Activated T-helper 2 cell treated with anti-CD3 and anti-CD28 coated beads, Interferon-gamma antibody, Interleukin-2, Interleukin-4, amounts not matched to agents 10 μg/mL and 5 μg/mL and 100 μg/mL, durations not matched to agents 14 hours and 24 hours and 36 hours (primary cell): ENCODE measurements at regions not wholly inside any gene's neighbourhood (a gene's known extent, or its start where the extent isn't known, plus 50 kb on each side); places are given as distances from the start of the nearest gene placed in this dataset.

Source experiments
- DNase-seq: peaks from one replicate; pipeline ENCODE4 v3.0.0; 2021; ENCODE audit warnings: low spot score
- H3K27ac Mint-ChIP-seq: one replicate; pipeline ENCODE4 v1.8.0; 2021; ENCODE audit warnings: mixed read lengths
- H3K27me3 Mint-ChIP-seq: one replicate; pipeline ENCODE4 v1.8.0; 2021; ENCODE audit warnings: low read depth, mixed read lengths
- H3K36me3 Mint-ChIP-seq: one replicate; pipeline ENCODE4 v1.8.0; 2021; ENCODE audit warnings: low read depth, mixed read lengths
- H3K4me1 Mint-ChIP-seq: one replicate; pipeline ENCODE4 v1.8.0; 2021; ENCODE audit warnings: low read depth, mixed read lengths
- H3K4me3 Mint-ChIP-seq: one replicate; pipeline ENCODE4 v1.8.0; 2021; ENCODE audit warnings: low read depth, mild to moderate bottlenecking, moderate library complexity, mixed read lengths
- H3K9me3 Mint-ChIP-seq: one replicate; pipeline ENCODE4 v1.8.0; 2021; ENCODE audit warnings: mixed read lengths
- intact Hi-C: fragments of 100-400 bp; cut with micrococcal nuclease; formaldehyde crosslinking; loops from one replicate; pipeline ENCODE4 v1.15.1; 2023

DNA sequence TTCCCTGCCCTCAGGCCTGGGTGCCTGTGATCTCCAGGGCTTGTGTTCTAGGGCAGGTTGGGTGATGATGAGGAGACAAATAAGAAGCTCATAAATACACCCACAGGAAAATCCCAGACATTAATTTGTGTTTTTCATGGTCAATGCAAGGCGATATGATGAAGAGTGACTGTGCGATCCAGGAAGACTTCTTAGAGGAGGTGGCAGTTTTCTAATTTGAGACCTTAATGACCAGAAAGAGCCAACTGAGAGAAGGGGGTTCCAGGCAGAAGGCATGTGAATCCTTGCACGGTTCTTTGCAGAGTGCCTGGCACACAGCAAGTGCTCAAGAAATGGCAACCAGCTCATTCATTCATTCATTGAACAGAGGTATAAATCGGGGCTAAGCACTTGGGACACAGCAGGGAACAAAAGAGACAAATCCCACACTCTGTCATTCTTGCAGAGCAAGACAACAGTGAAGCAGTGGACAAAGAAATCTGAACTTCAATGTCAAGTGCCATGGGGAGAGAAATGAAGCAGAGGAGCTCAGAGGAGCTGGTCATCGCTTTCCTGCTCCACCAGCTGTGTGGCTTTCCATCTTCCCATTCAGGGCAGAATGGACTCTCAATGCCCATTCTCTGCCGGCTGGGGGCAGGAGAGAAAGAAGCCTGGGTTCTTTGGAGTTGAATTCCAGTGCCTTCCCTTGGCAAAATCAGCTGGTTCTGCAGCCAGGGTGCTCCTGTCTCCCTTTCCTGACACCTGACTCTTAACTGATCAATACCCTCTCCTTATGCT, 128.3 kb downstream of the AACS start:
- Mint-ChIP-seq H3K4me1 (no peaks in the 10 kb centered on the region), H3K36me3 (no peaks in the 10 kb centered on the region), H3K9me3 (no peaks in the 10 kb centered on the region), H3K27me3 (peaks cover 50% of the 10 kb centered on the region), H3K4me3 (no peak overlapping the region), H3K27ac (no peak overlapping the region)
- intact Hi-C loops = no loop called here
- DNase-seq = no peak

DNA sequence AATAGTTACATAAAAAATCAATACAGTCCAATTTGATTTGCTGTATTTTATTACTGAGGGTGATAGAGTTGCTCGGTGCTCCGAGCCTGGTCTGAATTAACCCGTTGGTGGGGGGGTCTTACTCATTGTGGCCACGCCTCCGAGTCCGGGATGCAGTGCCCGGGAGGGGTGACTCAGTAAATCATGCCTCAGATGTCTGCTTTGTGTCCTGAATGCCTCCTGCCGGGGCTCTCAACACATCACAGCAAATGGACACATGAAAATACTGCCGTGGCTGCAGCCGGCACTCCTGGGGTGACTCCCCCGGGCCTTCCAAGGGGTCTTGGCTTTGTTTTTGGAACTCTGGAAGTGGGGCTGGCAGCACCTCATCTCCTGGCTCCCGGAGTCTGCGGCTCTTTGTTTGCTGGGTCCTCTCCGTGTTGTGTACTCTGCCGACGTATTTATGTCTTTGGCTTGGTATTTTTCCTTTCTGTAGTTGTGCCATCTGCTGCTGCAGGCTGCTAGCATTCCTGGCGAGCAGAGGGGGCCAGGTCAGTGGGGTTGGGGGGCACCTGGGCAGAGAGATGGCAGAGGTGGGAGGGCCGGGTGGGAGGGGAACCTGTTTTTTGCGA, 129.0 kb downstream of the AACS start:
- H3K9me3 Mint-ChIP-seq = no peaks in the 10 kb centered on the region
- intact Hi-C loops = no loop called here
- no peak for DNase-seq
- no peak overlapping the region for H3K27ac Mint-ChIP-seq
- H3K36me3 Mint-ChIP-seq = no peaks in the 10 kb centered on the region
- no peak overlapping the region for H3K4me3 Mint-ChIP-seq
- H3K4me1 Mint-ChIP-seq = no peaks in the 10 kb centered on the region
- peaks cover 45% of the 10 kb centered on the region for H3K27me3 Mint-ChIP-seq

DNA sequence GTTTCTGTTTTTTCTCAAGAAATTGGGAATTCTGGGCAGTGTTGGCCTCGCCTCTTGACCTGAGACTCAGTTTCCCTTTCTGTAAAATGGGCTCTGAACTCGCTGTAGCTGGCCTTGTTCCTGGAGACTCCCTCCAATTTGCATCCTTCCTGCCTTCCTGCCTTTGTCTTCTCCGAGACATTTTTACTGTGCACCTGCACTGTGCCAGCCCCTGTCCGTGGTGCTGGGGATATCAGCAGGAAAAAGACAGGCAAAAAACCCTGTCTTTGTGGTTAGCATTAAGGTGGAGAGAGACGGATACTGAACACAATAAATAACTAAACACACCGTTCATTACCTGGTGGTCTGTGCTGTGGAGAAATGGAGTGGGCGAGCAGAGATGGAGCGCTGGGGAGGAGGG, 129.8 kb downstream of the AACS start:
- no peaks in the 10 kb centered on the region for H3K9me3 Mint-ChIP-seq
- no peak overlapping the region for H3K4me3 Mint-ChIP-seq
- peaks cover 39% of the 10 kb centered on the region for H3K27me3 Mint-ChIP-seq
- no peak overlapping the region for H3K27ac Mint-ChIP-seq
- no peak for DNase-seq
- no peaks in the 10 kb centered on the region for H3K4me1 Mint-ChIP-seq
- H3K36me3 Mint-ChIP-seq = no peaks in the 10 kb centered on the region
- intact Hi-C loops = no loop called here

DNA sequence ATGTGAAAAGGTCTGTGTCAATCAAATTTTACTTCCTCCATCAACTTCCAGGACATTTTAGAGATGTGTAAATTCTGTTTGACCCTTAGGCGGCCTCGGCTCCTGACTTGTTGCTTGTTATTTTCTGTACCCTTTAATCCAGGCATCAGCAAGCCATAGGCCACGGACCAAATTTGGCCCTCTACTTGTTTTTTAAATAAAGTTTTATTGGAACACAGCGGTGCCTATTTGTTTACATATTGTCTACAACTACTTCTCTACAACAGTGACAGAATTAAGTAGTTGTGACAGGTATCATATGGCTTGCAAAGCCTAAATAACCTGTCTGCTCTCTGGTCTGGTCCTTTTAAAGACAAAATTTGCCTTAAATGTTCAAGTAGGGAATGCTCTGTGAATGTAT, 132.1 kb downstream of the AACS start:
- DNase-seq = no peak
- peaks cover 29% of the 10 kb centered on the region for H3K27me3 Mint-ChIP-seq
- no peaks in the 10 kb centered on the region for H3K9me3 Mint-ChIP-seq
- no peak overlapping the region for H3K27ac Mint-ChIP-seq
- intact Hi-C loops = no loop called here
- H3K36me3 Mint-ChIP-seq = no peaks in the 10 kb centered on the region
- H3K4me1 Mint-ChIP-seq = no peaks in the 10 kb centered on the region
- H3K4me3 Mint-ChIP-seq = no peak overlapping the region

DNA sequence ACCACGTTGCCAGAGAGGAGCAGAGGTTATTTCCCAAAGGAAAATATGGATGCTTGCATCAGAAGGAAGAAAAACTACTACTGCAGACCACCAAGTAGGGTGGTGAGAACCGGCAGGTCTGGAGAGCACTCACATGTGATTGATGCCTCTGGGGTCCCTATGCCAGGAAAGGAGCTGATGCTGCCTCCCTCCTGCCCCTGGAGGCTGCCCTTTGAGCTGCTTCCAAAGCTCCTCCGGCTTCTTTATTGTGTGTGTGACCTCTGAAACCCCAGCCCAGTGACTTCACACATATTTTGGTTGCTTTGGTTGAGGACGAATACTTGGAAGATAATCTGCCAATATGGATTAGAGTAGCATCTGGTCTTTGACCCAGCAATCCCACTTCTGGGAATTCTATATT, 133.4 kb downstream of the AACS start:
- H3K4me1 Mint-ChIP-seq = no peaks in the 10 kb centered on the region
- H3K4me3 Mint-ChIP-seq = no peak overlapping the region
- no peak for DNase-seq
- H3K9me3 Mint-ChIP-seq = no peaks in the 10 kb centered on the region
- H3K36me3 Mint-ChIP-seq = no peaks in the 10 kb centered on the region
- no peak overlapping the region for H3K27ac Mint-ChIP-seq
- intact Hi-C loops = no loop called here
- peaks cover 20% of the 10 kb centered on the region for H3K27me3 Mint-ChIP-seq

DNA sequence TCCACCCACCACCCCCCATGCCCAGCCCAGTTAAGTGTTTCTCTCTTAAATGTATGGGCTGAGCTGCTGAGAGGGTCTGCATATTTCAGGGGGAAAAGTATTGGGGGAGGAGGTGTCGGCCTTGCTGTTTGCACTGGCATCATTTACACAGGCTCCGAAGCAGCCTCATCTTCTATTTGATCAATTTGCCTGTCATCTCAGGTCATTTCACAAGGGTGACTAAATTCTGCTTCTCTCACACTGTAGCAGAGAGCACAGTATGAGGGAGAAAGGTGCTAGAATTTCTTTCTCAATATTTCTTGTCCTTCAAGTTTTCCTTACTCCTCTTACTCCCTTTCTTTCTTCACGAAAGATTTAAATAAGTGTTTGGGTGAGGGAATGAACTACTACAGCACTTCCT, 135.9 kb downstream of the AACS start:
- Mint-ChIP-seq H3K27me3 (peaks cover 11% of the 10 kb centered on the region), H3K9me3 (no peaks in the 10 kb centered on the region)

DNA sequence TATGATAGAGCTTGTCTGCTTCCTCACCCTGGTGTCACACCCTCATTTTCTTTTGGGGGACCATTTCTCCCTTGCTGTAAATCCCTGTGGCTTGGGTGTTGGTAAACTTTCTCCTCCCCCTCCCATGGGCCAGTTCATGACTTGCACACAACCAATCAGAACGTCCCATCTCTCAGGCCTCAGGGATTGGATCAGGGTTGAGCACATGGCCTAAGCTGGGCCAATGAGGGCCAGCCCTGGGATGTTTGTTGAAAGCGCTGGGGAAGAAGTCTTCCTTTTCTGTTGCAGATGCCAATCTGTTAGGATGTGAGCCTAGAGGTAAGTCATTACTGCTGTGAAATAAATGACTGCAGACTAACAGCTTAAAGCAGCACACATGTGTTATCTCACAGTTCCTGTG, 136.7 kb downstream of the AACS start:
- peaks cover 11% of the 10 kb centered on the region for H3K27me3 Mint-ChIP-seq
- no peaks in the 10 kb centered on the region for H3K4me1 Mint-ChIP-seq
- H3K9me3 Mint-ChIP-seq = no peaks in the 10 kb centered on the region
- no peaks in the 10 kb centered on the region for H3K36me3 Mint-ChIP-seq
- DNase-seq = no peak
- no peak overlapping the region for H3K27ac Mint-ChIP-seq
- intact Hi-C loops = no loop called here
- H3K4me3 Mint-ChIP-seq = no peak overlapping the region

More for the DNA sequence above, 135.9 kb downstream of the AACS start:
- Mint-ChIP-seq H3K4me3 (no peak overlapping the region), H3K27ac (no peak overlapping the region), H3K36me3 (no peaks in the 10 kb centered on the region), H3K4me1 (no peaks in the 10 kb centered on the region)
- no peak for DNase-seq
- intact Hi-C loops = no loop called here

DNA sequence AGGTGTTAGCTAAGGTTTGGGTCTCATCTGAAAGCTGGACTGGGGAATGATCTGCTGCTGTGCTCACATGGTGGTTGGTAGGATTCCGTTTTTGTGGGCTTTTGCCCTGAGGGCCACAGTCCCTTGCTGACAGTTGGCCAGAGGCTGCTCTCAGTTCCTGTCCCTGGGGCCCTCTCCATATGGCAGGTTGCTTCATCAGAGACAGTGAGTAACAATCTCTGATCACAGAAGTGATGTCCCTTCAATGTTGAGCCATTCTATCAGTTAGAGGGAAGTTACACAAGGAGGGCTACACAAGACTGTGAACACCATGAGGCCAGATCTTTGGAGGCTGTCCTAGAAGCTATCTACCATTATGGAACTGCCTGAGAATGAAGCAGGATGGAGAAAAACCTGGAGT, 137.2 kb downstream of the AACS start:
- H3K36me3 Mint-ChIP-seq = no peaks in the 10 kb centered on the region
- DNase-seq = no peak
- no peaks in the 10 kb centered on the region for H3K4me1 Mint-ChIP-seq
- no peak overlapping the region for H3K27ac Mint-ChIP-seq
- intact Hi-C loops = no loop called here
- peaks cover 11% of the 10 kb centered on the region for H3K27me3 Mint-ChIP-seq
- no peak overlapping the region for H3K4me3 Mint-ChIP-seq
- no peaks in the 10 kb centered on the region for H3K9me3 Mint-ChIP-seq

DNA sequence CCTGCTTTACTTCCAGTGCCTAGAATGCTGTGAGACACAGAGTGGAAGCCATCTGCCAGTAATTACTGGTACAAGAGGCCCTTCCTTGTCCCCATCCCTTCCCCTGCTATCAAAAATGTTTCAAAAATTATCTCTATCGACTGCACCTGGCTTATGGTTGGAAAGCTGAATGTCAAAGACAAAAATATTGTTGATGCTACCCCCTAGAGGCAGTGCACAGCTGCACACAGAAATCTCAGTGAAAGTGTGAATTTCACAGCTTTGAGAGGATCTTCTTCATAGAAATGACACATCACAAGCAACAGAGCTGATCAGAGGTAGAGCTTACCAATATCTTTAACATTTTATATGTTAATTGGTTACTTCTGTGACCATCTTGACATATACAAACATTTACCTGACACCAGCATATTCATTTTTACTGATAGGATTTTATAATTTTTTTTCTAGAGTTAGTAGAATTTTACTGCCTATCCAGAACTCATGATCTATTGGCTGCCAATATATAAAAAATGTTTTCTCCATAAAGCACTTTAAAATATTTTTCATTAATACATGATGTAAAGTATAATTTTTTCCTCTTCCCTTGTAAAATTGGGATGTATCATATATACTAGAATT, 138.0 kb downstream of the AACS start:
- no peak overlapping the region for H3K4me3 Mint-ChIP-seq
- peaks cover 11% of the 10 kb centered on the region for H3K27me3 Mint-ChIP-seq
- no peak overlapping the region for H3K27ac Mint-ChIP-seq
- intact Hi-C loops = no loop called here
- H3K9me3 Mint-ChIP-seq = no peaks in the 10 kb centered on the region
- H3K4me1 Mint-ChIP-seq = no peaks in the 10 kb centered on the region
- no peaks in the 10 kb centered on the region for H3K36me3 Mint-ChIP-seq
- DNase-seq = no peak

DNA sequence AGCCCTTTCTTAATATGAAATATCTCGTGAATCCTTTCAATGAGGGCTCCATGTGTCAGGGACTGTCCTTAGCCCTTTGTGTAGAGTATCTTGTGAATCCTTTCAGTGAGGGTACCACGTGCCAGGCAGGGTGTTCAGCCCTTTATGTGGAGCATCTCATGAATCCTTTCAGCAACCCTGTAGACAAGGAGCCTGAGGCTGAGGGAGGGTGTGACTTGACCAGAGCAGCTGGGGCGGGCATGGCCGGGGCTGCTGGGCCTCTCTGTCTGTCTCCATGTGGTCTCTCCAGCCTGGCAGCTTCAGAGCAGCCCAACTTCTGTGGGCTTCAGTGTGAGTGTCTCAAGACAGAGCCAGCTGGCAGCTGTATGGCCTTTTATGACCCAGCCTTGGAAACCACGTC, 140.2 kb downstream of the AACS start:
- no peaks in the 10 kb centered on the region for H3K9me3 Mint-ChIP-seq
- H3K27me3 Mint-ChIP-seq = peaks cover 10% of the 10 kb centered on the region
- peaks cover 4% of the 10 kb centered on the region for H3K4me1 Mint-ChIP-seq

DNA sequence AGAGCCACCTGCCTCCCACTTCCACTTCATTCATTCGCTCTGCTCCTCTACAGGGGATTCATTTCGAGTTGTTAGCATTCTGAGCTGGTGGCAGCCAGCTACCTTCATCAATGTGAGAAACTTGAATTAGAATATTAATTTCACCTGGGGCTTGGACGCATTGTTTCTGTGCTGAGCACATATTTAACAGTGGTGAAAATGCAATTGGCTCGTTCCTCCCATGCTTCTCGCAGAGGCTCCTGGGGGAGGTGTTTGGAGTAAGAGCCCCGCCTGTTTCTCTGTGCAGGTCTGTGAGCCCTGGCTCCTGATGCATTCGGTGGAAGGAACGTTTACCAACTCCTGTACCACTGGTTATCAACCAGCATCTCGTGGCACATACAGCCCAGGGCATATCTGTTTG, 141.5 kb downstream of the AACS start:
- no peak for DNase-seq

More for the DNA sequence above, 140.2 kb downstream of the AACS start:
- no peak for DNase-seq
- Mint-ChIP-seq H3K4me3 (no peak overlapping the region), H3K27ac (no peak overlapping the region), H3K36me3 (no peaks in the 10 kb centered on the region)
- intact Hi-C loops = no loop called here

DNA sequence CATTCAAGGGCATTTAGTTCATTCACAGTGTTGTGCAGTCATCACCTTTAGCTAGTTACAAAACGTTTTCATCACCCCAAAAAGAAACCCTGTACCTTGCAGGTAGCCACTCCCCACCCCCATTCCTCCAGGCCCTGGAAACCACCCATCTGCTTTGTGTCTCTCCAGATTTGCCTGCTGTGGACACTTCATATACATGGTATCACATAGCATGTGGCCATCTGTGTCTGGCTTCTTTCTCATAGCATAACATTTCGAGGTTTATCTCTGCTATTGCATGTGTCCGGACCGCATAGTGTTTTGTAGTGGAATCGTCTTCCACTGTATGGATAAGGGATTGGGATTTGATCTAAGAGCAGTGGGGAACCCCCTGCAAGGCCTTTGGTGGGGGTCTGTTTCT, 143.1 kb downstream of the AACS start:
- H3K36me3 Mint-ChIP-seq = no peaks in the 10 kb centered on the region
- no peaks in the 10 kb centered on the region for H3K9me3 Mint-ChIP-seq
- DNase-seq = no peak
- intact Hi-C loops = no loop called here
- H3K4me3 Mint-ChIP-seq = no peak overlapping the region
- H3K27me3 Mint-ChIP-seq = peaks cover 3% of the 10 kb centered on the region
- peaks cover 4% of the 10 kb centered on the region for H3K4me1 Mint-ChIP-seq
- no peak overlapping the region for H3K27ac Mint-ChIP-seq

More for the DNA sequence above, 141.5 kb downstream of the AACS start:
- intact Hi-C loops = no loop called here
- Mint-ChIP-seq H3K4me1 (peaks cover 4% of the 10 kb centered on the region), H3K27ac (no peak overlapping the region), H3K36me3 (no peaks in the 10 kb centered on the region), H3K27me3 (peaks cover 6% of the 10 kb centered on the region), H3K4me3 (no peak overlapping the region), H3K9me3 (no peaks in the 10 kb centered on the region)

DNA sequence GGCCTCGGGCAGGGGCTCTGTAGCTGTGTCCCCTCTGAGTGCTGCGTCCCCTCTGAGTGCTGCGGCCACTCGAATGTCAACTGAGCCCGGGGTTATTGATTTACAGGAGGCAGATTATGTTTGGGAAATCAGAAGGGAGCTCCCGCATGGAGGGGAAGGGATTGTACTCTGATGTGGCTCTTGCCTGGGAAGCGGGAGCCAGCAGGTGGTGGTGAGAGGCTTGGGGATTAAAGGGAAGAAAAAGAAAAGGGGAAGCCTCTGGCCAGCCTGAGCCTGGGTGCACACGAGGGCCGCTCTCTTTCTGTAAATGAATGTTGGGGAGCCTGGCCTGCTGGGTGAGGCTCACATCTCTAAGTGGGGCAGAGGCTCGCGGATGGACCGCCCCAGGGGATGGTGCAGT, 143.7 kb downstream of the AACS start:
- Mint-ChIP-seq H3K36me3 (no peaks in the 10 kb centered on the region), H3K27me3 (peaks cover 3% of the 10 kb centered on the region), H3K4me3 (no peak overlapping the region), H3K4me1 (peaks cover 4% of the 10 kb centered on the region), H3K27ac (no peak overlapping the region), H3K9me3 (no peaks in the 10 kb centered on the region)
- DNase-seq = no peak
- intact Hi-C loops = no loop called here
